WTC11 (cell line): ENCODE measurements at regions not wholly inside any gene's neighbourhood (a gene's known extent, or its start where the extent isn't known, plus 50 kb on each side); places are given as distances from the start of the nearest gene placed in this dataset.

Source experiments
- ATAC-seq: fragments of 200-7000 bp; cut with Tn5 transposase; 2 replicates; pipeline ENCODE4 v1.10.0; 2021; ENCODE audit warnings: mild to moderate bottlenecking, moderate library complexity
- CTCF ChIA-PET: fragments of 300-600 bp; sonication (Branson Sonifier 250); formaldehyde crosslinking; loops from one replicate; lab custom pipeline; 2021; ENCODE audit warnings: antibody characterized with exemption; lab: Charles Lee
- POLR2A ChIA-PET: fragments of 350-600 bp; sonication (Branson Sonifier 250); formaldehyde crosslinking; loops from one replicate; lab custom pipeline; 2021; ENCODE audit warnings: antibody characterized with exemption; lab: Charles Lee
- DNase-seq: peaks from one replicate; pipeline ENCODE4 v3.0.0; 2021; ENCODE audit warnings: low spot score
- H3K27ac Mint-ChIP-seq: 2 replicates; pipeline ENCODE4 v1.8.0; 2021; ENCODE audit warnings: mixed read lengths
- H3K27me3 Mint-ChIP-seq: 2 replicates; pipeline ENCODE4 v1.8.0; 2021; ENCODE audit warnings: low read depth, mild to moderate bottlenecking, moderate library complexity, mixed read lengths
- H3K36me3 Mint-ChIP-seq: 2 replicates; pipeline ENCODE4 v1.8.0; 2021; ENCODE audit warnings: mixed read lengths
- H3K4me1 Mint-ChIP-seq: 2 replicates; pipeline ENCODE4 v1.8.0; 2022; ENCODE audit warnings: mixed read lengths
- H3K4me3 Mint-ChIP-seq: 2 replicates; pipeline ENCODE4 v1.8.0; 2021; ENCODE audit warnings: mild to moderate bottlenecking, moderate library complexity, mixed read lengths
- H3K9me3 Mint-ChIP-seq: 2 replicates; pipeline ENCODE4 v1.8.0; 2021; ENCODE audit warnings: mixed read lengths
- AR ChIP-seq: fragments of 250-450 bp; sonication (Bioruptor Pico); IDR thresholded peaks from 2 replicates; pipeline ENCODE4 v1.9.0; 2021; ENCODE audit warnings: mild to moderate bottlenecking
- CREM ChIP-seq: sonication (generic); formaldehyde crosslinking; IDR thresholded peaks from 2 replicates; pipeline ENCODE4 v1.8.1; 2022; ENCODE audit warnings: mild to moderate bottlenecking, missing genetic modification reagents, moderate library complexity
- E2F1 ChIP-seq: sonication (generic); formaldehyde crosslinking; IDR thresholded peaks from 2 replicates; pipeline ENCODE4 v1.8.0; 2022; ENCODE audit warnings: mild to moderate bottlenecking, missing genetic modification reagents
- E2F5 ChIP-seq: sonication (generic); formaldehyde crosslinking; IDR thresholded peaks from 2 replicates; pipeline ENCODE4 v1.8.1; 2022; ENCODE audit warnings: mild to moderate bottlenecking, moderate library complexity, missing genetic modification reagents
- ELF4 ChIP-seq: sonication (generic); formaldehyde crosslinking; IDR thresholded peaks from 2 replicates; pipeline ENCODE4 v1.8.1; 2022; ENCODE audit warnings: low read depth, mild to moderate bottlenecking, moderate library complexity, missing genetic modification reagents
- ETV6 ChIP-seq: sonication (generic); formaldehyde crosslinking; IDR thresholded peaks from 2 replicates; pipeline ENCODE4 v1.8.1; 2022; ENCODE audit warnings: mild to moderate bottlenecking, missing genetic modification reagents
- FOXJ3 ChIP-seq: sonication (generic); formaldehyde crosslinking; IDR thresholded peaks from 2 replicates; pipeline ENCODE4 v1.9.0; 2021; ENCODE audit warnings: missing genetic modification reagents, mild to moderate bottlenecking, borderline replicate concordance
- FOXP4 ChIP-seq: sonication (generic); formaldehyde crosslinking; IDR thresholded peaks from 2 replicates; pipeline ENCODE4 v1.8.0; 2022; ENCODE audit warnings: mild to moderate bottlenecking, missing genetic modification reagents
- GTF2I ChIP-seq: fragments of 250-450 bp; sonication (Bioruptor Pico); conservative IDR thresholded peaks from 2 replicates; pipeline ENCODE4 v1.4.0; 2021; ENCODE audit warnings: mild to moderate bottlenecking
- HMGA2 ChIP-seq: fragments of 250-450 bp; sonication (Bioruptor Pico); IDR thresholded peaks from 2 replicates; pipeline ENCODE4 v1.4.0; 2021; ENCODE audit warnings: mild to moderate bottlenecking, moderate library complexity
- KAT7 ChIP-seq: sonication (generic); formaldehyde crosslinking; IDR thresholded peaks from 2 replicates; pipeline ENCODE4 v1.8.1; 2023; ENCODE audit warnings: missing genetic modification reagents, mild to moderate bottlenecking, borderline replicate concordance
- MXD4 ChIP-seq: fragments of 250-450 bp; sonication (Bioruptor Pico); IDR thresholded peaks from 2 replicates; pipeline ENCODE4 v1.8.0; 2021; ENCODE audit warnings: mild to moderate bottlenecking, moderate library complexity, borderline replicate concordance
- NR1H2 ChIP-seq: sonication (generic); formaldehyde crosslinking; IDR thresholded peaks from 2 replicates; pipeline ENCODE4 v1.9.0; 2021; ENCODE audit warnings: mild to moderate bottlenecking, moderate library complexity, missing genetic modification reagents
- NR3C1 ChIP-seq: sonication (generic); formaldehyde crosslinking; conservative IDR thresholded peaks from 2 replicates; pipeline ENCODE4 v1.8.1; 2023; ENCODE audit warnings: low read depth, mild to moderate bottlenecking, missing genetic modification reagents
- PRDM15 ChIP-seq: sonication (generic); formaldehyde crosslinking; IDR thresholded peaks from 2 replicates; pipeline ENCODE4 v1.8.0; 2022; ENCODE audit warnings: missing genetic modification reagents
- TCF7 ChIP-seq: sonication (generic); formaldehyde crosslinking; IDR thresholded peaks from 2 replicates; pipeline ENCODE4 v1.8.0; 2022; ENCODE audit warnings: mild to moderate bottlenecking, low read depth, missing genetic modification reagents, moderate library complexity
- ZNF232 ChIP-seq: sonication (generic); formaldehyde crosslinking; IDR thresholded peaks from 2 replicates; pipeline ENCODE4 v1.8.0; 2022; ENCODE audit warnings: mild to moderate bottlenecking, missing genetic modification reagents
- ZNF396 ChIP-seq: fragments of 250-450 bp; sonication (Bioruptor Pico); IDR thresholded peaks from 2 replicates; pipeline ENCODE4 v1.8.0; 2021; ENCODE audit warnings: mild to moderate bottlenecking, moderate library complexity, borderline replicate concordance
- ZNF416 ChIP-seq: fragments of 250-450 bp; sonication (Bioruptor Pico); IDR thresholded peaks from 2 replicates; pipeline ENCODE4 v1.9.0; 2021; ENCODE audit warnings: mild to moderate bottlenecking, inconsistent platforms
- ZNF425 ChIP-seq: fragments of 250-450 bp; sonication (Bioruptor Pico); conservative IDR thresholded peaks from 2 replicates; pipeline ENCODE4 v1.9.0; 2021; ENCODE audit warnings: mild to moderate bottlenecking
- ZNF512 ChIP-seq: sonication (generic); formaldehyde crosslinking; IDR thresholded peaks from 2 replicates; pipeline ENCODE4 v1.8.1; 2022; ENCODE audit warnings: missing genetic modification reagents, borderline replicate concordance

- TF ChIP-seq AR (CRISPR knock-in tag) = no peak
- no peak for TF ChIP-seq CREM
- no peak for TF ChIP-seq HMGA2 (CRISPR knock-in tag)
- TF ChIP-seq GTF2I = no peak
- no peak for TF ChIP-seq E2F1 (CRISPR knock-in tag)
- no peak for TF ChIP-seq ZNF232 (CRISPR knock-in tag)
- no peak for TF ChIP-seq ETV6 (CRISPR knock-in tag)
- TF ChIP-seq FOXP4 (CRISPR knock-in tag) = no peak
- no peak for TF ChIP-seq KAT7 (CRISPR knock-in tag)
- TF ChIP-seq ZNF416 (CRISPR knock-in tag) = no peak
- no peak for TF ChIP-seq NR3C1 (CRISPR knock-in tag)
- TF ChIP-seq ZNF512 (CRISPR knock-in tag) = no peak
- no peak for TF ChIP-seq E2F5
- TF ChIP-seq, all 79 proteins: peak for 0
Observed at GRCh38 chr6:91141346-91141745, 554.5 kb upstream of the MAP3K7 start (continued).

- CTCF ChIA-PET = no interaction called here
- Mint-ChIP-seq H3K27me3 (no peaks in the 10 kb centered on the region), H3K9me3 (no peaks in the 10 kb centered on the region), H3K4me3 (no peak overlapping the region), H3K27ac (no peak overlapping the region), H3K36me3 (no peaks in the 10 kb centered on the region), H3K4me1 (no peaks in the 10 kb centered on the region)
- ATAC-seq (no peak), DNase-seq (no peak)
- POLR2A ChIA-PET = no interaction called here
- TF ChIP-seq FOXJ3 (no peak), ZNF396 (CRISPR knock-in tag) (no peak), NR1H2 (CRISPR knock-in tag) (no peak), PRDM15 (CRISPR knock-in tag) (no peak), TCF7 (CRISPR knock-in tag) (no peak), ZNF425 (no peak), MXD4 (CRISPR knock-in tag) (no peak), ELF4 (CRISPR knock-in tag) (no peak)
Observed at GRCh38 chr6:91140449-91140848, 553.6 kb upstream of the MAP3K7 start.
